NCI-H345 treated with DMSO at 0.1 percent for 48 hours (cell line): ENCODE measurements at regions not wholly inside any gene's neighbourhood (a gene's known extent, or its start where the extent isn't known, plus 50 kb on each side); places are given as distances from the start of the nearest gene placed in this dataset.

ENCODE experiments used
- DNase-seq: peaks from one replicate; lab custom pipeline; 2025; ENCODE audit not compliant: unreplicated experiment; lab: John Stamatoyannopoulos, UW

DNA sequence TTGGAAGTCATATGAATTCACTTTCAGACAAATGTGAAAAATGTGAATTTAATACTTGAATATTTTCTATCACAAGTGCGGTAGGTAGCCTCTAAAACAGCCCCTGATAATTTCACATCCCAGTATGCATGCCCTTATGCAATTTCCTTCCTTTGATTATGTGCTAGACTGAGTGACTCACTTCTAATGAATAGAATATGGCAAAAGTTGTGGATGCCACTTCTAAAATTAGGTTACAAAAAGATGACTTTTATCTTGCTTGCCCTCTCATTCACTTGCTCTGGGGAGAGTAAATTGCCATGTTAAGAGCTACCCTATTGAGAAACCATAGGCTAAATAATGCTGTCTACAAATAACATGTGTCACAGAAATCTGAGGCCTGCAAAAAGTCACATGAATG lies 402.5 kb upstream of the PCDH9 start:
- DNase-seq, result no peak

DNA sequence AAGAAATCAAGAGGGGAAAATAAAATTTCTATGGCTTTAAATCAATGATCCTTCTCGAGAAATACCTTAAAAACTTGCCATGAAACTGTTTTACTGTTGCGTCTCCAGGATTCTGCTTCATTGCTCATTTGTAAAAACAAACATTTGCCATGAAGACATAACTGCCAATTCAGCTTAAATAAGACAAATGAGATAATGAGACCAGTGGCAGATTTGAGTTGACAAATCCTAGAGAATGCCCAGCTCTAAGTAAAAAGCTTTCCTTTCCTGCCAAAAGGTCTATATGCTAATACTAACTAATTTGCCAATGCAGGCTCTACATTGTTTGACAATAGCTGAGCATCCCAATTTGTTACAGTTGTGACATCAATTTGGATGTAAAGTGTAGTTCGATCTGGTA lies 400.5 kb upstream of the PCDH9 start:
- DNase-seq, result no peak

DNA sequence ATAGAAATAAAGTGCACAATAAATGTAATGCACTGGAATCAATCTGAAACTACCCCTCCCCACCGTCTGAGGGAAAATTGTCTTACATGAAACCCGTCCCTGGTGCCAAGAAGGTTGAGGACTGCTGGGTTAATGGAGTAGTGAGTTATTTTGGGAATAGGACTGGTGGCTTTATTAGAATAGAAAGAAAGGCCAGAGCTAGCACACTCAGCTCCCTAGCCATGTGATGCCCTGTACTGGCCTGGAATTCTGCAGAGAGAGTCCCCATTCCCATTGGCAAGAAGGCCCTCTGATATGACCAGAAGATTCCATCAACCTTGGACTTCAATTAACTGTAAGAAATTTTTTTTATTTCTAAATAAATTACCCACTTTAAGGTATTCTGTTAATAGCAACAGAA lies 393.5 kb upstream of the PCDH9 start:
- DNase-seq, result no peak

DNA sequence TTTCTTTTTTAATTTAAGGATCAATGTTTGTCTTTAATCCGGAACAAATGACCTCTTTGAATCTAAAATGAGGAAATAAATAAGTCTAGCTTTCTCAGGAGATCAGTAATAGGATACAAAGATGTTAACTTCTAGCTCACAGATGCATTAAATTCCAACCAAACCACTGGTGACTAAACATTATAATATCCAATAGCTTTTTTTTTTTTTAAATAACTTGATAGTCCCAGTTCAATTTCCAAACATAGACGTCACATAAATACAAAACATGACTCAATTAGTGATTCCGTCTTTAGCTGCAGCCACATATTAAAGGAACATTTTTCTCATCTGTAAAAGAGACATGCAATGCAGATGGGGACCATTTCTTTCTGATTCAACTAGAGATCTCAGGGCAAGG lies 390.5 kb upstream of the PCDH9 start:
- no peak for DNase-seq

DNA sequence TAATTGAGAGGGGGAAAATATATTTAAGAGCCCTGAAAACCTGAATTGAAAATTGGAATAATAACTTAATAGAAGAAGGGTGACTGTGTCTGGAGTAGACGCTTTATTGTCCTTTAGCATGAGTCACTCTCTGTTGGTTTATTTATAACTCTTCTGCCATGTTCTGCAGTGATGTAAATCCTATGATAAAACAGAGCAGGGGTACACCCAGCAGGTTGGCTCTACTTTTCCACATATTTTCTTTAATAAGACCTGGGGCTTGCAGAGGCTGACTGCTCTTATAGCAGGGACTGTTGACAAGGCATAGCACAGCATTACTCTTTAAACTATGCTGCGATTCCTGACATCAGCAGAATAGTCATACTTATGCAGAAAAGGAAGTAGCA lies 389.9 kb upstream of the PCDH9 start:
- no peak for DNase-seq

DNA sequence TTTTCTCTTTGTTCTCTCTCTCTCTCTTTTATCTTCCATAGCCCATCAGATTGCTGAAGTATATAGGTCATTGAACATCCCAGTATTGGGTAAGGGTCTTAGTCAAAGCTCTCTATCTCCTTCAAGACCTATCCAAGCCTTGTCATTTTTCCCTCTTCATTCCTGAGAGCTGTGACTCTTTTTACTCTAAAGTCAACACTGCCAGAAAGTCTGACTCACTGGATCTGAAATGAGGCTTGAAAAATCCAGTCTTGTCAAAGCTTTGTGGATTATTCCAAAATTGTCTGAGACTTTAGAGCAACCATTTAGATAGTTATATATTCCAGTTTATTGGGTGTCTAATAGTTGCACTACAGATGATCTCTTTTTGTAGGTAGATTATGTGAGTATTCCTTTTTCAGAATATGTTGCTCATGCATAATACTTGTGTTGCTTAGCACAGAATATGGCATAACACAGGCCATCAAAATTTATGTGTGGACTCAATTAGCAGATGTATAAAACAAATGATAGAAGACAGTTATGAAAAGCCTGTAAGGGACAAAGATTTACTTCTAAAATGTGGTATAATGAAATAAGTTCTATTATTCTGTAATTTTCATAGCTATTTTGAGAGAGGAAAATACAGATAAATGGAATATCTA lies 389.3 kb upstream of the PCDH9 start:
- DNase-seq, result no peak

DNA sequence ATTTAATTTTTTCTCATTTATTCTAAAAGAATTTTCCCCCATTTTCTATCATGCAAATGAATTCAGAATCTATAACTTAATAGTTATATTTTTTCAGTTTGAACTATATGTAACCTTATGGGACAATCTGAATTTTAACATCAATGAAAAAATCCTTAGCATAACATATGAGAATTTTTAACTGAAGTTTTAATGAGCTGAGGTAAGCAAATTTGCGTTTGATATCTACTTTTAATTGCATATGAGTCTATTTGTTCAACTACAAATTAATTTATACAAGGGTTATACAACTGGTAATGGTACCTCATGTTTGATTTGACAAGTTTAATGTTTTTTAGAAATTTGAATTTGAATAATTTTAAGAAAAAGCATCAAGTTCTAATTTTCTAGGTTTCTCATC lies 384.4 kb upstream of the PCDH9 start:
- DNase-seq, result no peak

DNA sequence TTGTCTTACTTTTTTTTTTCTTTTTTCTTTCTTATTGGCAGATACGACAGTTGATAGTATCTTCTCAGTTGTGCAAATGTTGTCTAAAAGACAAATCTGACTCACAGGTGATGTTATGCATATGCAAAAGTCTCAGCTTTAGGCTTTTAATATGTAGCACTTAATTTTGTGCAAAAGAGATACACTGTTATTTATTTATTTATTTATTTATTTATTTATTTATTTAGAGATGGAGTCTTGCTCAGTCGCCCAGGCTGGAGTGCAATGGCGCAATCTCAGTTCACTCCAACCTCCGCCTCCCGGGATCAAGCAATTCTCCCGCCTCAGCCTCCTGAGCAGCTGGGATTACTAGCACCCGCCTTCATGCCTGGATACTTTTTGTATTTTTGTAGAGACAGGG lies 383.9 kb upstream of the PCDH9 start:
- no peak for DNase-seq

DNA sequence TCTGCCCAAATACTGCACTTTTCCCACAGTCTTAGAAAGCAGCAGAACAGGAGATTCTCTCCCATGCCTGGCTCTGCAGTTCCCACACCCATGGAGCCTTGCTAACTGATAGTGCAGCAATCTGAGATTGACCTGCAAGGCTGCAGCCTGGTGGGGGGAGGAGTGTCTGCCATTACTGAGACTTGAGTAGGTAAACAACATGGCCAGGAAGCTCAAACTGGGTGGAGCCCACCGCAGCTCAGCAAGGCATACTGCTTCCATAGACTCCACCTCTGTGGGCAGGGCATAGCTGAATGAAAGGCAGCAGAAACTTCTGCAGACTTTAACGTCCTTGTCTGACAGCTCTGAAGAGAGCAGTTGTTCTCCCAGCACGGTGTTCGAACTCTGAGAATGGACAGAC lies 358.5 kb upstream of the PCDH9 start:
- no peak for DNase-seq

DNA sequence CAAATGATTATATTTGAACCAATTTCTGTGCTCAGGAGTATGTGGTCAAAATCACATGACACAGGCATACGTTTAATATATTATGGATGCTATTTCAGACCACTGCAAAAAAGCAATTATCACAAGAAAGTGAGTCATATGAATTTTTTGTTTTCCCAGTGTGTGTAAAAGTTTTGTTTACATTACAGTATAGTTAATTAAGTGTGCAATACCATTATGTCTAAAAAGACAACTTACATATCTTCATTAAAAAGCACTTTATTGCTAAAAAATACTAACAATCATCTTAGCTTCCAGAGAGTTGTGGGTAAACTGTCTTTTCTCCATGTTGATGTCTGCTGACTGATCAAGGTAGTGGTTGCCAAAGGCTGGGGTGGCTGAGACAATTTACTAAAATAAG lies 347.2 kb upstream of the PCDH9 start:
- DNase-seq, result no peak

DNA sequence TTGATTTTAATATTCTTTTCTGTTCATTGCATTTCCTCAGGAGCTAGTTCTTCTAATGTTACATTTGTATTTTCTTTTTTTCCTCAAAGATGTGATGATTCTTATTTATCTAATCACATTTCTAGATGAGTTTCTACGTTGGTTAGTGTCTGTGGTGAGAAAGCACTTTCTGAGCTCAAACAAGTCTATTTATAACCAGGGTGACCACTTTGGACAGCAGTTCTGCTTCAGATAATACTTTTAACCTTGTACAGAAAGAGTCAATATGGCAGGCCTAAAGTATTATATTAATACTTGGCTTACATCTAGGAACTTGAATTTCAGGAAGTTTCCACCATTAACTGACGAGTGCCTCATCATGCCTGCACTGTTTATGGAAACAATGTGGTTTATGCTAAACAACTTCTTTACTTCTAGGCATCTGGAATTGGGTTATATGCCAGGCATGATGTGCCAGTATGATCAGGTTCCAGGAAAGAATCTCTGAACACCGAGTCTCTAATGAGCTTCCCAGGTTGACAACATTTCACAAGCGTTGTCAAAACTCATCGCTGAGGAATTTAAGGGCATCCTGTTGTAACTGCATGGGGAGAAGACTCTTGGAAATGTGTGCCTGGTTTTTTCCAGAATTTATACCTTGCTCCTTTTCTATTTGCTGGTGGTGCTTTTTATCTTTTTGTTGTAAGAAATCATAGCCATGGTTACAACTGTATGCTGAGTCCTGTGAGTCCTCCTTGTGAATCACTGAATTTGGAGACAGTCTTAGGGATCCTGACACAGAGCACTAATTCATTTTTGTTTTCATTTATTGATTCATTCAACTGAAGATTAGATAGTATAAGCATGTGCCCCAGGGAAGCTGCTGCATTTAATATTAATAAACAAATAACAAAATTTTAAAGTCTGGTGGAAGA lies 344.4 kb upstream of the PCDH9 start:
- no peak for DNase-seq

DNA sequence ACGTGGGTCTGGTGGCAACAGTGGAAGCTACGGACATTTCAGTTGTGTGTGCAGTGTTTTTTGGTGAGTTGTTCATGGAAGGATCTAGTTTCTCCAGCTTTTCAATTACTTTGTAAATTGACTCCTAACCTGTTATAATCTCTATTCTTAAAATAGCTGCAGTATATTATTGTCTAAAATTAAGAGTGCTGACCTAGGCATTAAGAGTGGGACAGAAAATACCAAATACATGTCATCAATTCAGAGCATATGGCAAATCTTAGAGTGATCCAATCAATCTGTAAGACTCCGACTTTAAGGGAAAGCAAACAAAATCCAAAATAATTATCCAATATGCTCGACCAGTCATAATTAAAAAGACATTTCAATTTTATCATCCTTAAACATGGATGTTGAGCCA lies 338.1 kb upstream of the PCDH9 start:
- DNase-seq, result no peak

DNA sequence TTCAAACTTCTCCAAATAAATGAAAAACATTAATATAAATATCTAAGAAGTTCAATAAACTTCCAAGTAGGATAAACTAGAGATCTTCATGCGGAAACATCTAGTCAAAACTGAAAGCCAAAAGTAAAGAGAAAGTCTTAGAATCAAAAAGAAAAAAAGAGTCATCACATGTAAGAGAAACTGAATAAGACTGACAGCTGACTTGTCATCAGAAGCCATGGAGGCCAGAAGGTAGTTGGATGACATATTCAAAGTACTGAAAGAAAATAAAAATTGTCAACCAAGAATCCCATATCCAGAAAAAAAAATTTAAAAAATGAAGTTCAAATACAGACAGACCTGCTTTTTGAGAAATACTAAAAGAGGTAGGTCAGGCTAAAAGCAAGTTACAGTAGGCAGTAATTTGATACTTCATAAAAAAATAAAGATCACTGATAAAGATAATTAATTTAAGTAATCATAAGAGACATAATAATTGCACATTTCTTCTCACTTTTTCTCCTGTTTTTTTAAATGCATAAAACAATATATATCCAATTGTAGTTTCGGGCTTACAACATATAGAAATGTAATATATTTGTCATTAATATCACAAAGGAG lies 327.6 kb upstream of the PCDH9 start:
- no peak for DNase-seq

DNA sequence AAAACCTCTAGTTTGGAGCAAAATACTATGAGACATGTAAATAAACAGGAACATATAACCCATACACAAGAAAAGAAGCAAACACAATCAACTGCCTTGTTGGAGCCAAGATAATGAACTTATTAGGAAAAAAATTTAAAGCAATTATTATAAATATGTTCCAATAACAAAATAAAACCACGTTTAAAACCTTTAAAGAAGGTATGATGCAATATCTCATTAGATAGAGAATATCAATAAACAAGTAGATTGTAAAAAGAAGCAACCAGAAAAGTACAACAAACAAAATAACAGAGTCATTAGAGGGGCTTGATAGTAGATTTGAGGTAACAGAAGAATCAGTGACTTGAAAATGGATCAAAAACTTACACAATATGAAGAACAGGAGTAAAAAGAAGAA lies 327.0 kb upstream of the PCDH9 start:
- no peak for DNase-seq

DNA sequence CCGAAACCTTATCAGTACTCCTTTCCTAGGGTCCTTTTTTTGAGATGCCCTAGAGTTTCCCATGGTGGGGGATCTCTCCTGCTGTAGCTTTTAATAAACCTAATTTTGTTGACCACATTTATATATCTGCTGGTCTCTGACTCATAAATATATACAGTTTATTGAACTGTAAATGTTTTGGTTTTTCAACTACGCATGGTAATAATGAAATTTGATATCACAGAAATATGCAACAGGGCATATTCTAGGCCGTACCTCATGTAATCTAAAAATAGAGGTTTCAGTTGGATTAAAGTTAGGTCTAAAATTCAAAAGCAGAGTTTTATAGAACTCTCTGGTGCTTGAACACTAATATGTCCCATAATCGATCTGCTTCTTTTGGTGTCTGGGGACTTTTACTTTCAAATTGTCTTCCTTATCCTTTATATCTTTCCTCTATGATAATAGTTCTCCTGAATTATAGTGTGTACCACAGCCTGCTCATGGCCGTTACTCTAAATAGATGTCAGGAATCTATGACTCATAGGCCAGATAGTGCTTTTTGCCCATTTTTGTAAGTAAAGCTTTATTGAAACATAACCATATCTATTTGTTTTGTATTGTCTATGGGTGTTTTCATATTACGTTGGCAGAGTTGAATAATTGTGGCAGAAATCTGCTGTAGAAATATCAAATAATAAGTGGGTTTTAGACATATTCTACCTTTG lies 324.8 kb upstream of the PCDH9 start:
- no peak for DNase-seq

DNA sequence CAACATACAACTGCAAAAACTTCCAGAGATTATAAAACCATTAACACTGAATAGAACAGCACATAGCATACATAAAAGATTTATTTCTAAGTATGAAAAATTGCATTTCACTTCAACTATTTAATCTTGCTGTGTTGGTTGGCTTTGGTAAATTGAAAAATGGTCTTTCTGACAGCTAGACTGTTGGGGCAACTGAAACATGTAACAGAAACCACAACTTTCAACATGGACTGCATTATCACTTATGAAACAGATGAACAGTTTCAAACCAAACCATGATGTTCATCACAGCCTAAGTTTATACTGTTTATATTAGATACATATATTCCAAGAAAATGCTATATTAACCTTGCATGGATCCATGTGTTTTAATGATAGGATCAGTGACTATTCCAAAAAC lies 324.1 kb upstream of the PCDH9 start:
- no peak for DNase-seq

DNA sequence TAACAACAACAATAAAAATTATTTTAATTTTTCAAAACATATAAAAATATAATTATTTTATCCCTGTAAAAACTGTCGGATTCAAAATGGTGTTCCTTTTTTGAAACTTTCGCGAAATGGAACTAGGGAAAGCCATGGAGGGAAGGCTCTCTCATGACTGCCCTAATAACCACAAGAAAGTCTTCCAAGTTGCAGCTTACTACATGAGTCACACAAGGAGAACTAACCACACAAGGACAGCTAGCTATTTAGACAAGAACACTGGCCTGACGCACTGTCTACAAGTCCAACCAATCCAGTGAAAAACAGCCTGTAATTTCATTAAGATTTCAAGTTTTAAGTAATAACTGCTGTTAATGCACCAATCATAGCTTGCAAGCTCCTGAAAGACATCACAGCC lies 319.2 kb upstream of the PCDH9 start:
- no peak for DNase-seq

DNA sequence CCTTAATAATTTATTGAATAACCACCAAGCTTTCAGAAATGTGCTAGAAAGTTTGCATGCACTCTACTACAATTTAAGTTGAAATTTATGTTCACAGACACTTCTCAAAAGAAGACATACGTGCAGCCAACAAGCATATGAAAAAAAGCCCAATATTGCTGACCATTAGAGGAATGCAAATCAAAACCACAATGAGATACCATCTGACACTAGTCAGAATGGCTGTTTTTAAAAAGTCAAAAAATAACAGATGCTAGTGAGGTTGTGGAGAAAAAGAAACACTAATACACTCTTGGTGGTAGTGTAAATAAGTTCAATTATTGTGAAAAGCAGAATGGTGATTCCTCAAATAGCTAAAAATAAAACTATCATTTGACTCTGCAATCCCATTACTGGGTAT lies 308.8 kb upstream of the PCDH9 start:
- no peak for DNase-seq

DNA sequence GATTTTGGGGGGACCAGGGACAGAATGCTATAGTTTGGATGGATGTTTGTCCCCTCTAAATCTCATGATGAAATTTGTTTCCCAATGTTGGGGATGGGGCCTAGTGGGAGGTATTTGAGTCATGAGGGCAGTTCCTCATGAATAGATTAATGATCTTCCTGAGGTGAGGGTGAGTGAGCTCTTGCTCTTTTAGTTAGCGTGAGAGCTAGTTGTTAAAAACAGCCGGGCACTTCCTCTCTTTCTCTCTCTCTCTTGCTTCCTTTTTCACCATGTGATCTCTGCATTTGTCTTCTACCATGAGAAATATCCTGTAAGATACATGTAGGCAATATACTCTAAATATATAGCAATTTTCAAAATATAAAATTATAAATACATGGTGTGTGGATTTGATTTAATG lies 290.8 kb upstream of the PCDH9 start:
- DNase-seq, result no peak

DNA sequence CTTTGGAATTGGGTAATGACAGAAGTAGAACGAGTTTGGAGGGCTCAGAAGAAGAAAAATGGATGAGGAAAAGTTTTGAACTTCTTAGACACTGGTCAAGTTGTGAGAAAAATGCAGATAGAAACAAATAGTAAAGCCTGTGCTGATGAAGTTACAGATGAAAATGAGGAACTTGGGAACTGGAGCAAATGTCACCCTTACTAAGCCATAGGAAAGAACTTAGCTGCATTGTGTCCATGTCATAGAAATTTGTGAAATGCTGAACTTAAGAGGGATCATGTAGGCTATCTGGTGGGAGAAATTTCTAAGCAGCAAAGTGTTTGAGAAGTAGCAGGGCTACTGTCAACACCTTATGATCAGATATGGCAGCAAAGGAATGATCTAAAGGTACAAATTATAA lies 289.2 kb upstream of the PCDH9 start:
- no peak for DNase-seq

DNA sequence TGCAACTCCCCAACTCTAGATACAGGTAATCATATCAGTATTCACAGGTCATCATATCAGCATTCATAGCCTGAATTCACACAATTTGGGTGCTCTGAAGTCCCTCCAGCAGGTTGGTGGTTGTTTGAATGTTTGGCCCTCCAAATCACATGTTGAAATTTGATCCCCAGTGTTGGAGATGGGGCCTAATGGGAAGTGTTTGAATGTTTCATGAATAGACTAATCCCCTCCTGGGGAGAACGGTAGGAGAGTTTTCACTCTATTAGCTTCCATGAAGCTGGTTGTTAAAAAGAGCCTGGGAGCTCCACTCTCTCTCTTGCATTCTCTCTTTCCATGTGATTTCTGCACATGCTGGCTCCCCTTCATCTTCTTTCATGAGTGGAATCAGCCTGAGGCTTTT lies 288.6 kb upstream of the PCDH9 start:
- DNase-seq, result no peak

DNA sequence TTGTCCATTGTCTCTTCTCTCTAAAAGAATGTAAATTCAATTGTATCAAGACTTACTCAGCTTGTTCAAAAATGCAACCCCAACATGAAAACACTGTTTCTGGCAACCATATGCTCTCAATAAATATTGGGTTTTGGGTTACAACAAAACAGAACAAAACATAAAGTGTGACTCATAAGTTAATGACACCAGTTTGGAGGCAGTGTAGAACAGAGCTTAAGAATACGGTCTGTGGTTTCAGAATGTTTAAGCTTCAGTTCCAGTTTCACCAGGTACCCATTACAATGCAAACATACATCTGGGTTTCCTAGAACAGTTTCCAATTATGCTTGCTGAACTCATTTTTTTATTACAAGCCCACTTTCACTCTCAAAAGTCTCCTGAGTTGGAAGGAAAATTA lies 285.8 kb upstream of the PCDH9 start:
- DNase-seq, result no peak
